Left renal pelvis (tissue), 4 donors: ENCODE measurements at regions not wholly inside any gene's neighbourhood (a gene's known extent, or its start where the extent isn't known, plus 50 kb on each side); places are given as distances from the start of the nearest gene placed in this dataset.
A peak's percentile ranks its signal among the peaks of the same experiment; 100 is the strongest.

Experiments
- DNase-seq, 4 donors: peaks; one replicate each; pipeline ENCODE4 v3.0.0-alpha.2; 2013; ENCODE audit warnings: low read depth in 4 of 4, low spot score in 3 of 4

- DNase-seq, result no peak
Measured at GRCh38 chr13:106625578-106625977, 57.6 kb upstream of the ARGLU1 start.

GRCh38 chr13:106623799-106624460, 56.0 kb upstream of the ARGLU1 start:
- DNase-seq, result no peak

GRCh38 chr13:106621833-106622232, 53.9 kb upstream of the ARGLU1 start:
- DNase-seq, result no peak

DNA sequence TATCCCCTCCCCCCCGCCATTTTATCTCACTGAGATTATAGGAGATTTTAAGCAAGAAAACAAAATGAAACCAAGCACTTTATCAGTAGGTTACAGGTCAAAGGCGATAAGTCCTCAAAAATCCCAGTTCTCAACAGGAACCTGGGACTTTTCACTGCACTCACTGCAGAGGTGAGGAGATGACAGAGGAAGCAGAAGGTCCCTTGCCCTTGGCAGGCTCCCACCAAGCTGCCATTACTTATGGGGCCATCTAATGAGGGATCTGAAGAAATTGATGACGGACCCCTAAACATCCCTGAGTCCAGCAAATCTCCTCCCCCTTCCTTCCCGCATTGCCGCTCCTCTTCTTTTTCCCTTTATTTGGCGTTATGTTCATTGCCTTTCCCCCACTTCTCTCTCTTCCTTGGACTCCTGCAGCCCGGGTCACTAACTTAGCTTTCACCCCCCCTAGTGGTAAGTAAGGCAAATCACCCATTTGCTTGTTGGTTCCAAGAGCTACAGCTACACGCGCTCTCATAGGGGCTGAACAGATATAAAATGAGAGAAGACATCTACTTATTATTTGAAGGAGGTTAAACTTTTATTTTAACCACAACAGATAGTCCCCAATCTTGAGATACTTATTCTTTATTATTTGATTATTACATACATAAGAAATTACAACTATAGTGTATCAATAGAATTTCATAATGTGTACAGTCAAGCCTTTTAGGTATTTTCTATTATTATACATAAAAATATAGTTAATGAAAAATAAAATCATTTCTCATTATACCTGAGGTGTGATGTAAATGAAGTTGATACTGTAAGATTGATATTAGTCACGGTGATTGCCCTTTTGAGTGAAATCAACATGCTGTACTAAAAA, 52.0 kb upstream of the ARGLU1 start:
- peak; percentile 25 to 49 (median 40) for DNase-seq
